ENCODE measurements at regions not wholly inside any gene's neighbourhood (a gene's known extent, or its start where the extent isn't known, plus 50 kb on each side); places are given as distances from the start of the nearest gene placed in this dataset.

DNA sequence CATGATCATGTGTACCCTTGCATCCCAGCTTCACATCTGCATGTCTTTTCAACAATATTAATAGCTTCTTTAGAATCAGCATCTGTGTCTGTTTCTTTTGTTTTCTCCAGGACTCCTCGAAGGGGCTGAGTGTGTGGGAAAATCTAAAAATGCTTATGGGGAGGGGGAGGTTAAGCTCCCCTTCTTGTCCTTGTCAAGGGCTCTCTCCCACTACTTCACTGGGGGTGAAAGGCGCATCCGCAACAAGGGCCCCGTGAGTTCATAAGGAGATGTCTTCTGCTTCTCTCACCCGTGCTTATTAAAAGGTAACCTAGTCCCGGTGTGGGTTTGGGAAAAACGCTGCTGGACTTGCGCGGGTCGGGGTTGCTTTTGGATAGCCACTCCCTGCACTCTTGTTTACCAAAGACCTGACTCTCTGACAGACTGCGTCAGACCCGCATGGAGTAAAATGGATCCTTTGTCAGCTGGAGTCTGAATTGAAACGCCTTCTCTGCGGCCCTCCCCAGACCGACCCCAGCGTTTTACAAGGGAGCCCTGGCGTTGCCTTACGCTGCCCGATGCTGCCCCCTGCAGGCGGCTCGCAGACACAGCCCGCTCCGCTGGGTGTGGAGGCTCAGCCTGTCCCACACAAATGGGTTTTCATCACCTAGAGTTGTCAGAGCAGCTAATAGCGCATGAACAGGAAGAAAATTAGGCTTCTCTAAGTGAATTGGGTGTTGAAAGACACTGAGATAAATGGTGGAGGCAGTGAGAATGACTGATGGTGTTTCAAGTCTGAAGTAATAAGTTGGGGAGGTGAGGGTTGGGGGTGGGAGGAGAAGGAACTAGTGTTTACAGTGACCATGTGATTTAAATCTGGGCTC, 53.8 kb downstream of the IER5 start (continued):
- TF ChIP-seq KLF7 (tag by site-specific recombination; IDR thresholded peaks at IDR 0.05; ENCODE audit: borderline replicate concordance) = no peak

DNA sequence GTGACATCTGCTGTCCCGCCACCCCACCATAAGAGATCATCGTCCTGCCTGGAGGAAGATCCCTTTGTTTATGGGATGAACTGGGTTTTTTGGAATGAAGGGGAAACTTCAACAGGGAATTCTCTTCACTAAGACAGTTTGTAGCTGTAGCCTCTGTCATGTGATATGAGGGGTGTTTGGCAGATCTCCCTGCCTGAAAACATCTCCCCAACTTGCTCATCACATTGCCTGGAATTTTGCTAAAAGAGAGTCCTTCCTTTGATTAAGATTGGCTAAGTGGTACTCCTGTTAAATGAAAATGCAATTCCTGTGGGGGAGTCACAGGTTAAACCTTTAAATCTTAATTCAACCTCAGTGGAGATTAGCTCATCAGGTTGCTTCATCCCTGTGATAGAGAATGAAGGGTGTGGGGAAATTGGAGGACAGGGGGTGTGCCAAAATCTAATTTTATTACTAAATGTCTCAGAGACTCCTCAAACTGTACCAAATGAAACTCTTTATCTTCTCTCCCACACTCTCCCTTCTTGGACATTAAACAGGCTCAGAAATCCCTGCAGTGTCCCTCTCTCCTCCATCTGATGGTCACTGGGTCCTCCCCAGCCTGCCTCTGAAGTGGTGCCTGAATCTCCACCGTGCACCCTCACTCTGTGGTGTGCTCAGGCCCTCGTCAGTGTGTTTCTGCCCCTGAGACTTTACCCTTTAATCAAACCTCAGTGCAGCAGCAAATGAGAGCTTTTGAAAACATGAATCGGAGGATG, 54.8 kb downstream of the IER5 start:
- H3K4me3 ChIP-seq (ENCODE audit: low read depth, low read length) = no peak overlapping the region
- no peaks in the 10 kb centered on the region for H3K4me1 ChIP-seq (ENCODE audit: control insufficient read depth, insufficient read depth, low read length)
- ChIA-PET POLR2A (interaction anchor here (0.6 to 12.2 kb wide), 6 partner anchors 10 to 262 kb away, joined by 3 to 163 read pairs (median 4); partner anchors contain the start of gene IER5), CTCF (interaction anchor here (0.6 to 6.4 kb wide), 35 partner anchors 9 to 628 kb away, joined by 3 to 106 read pairs (median 4); no protein-coding TSS in a partner anchor)
- H3K27ac ChIP-seq (ENCODE audit: extremely low read depth, low read depth, low read length) = no peak overlapping the region
- no peaks in the 10 kb centered on the region for H3K9me3 ChIP-seq (ENCODE audit: control insufficient read depth, insufficient read depth, low read depth, low read length)
- H3K36me3 ChIP-seq (ENCODE audit: control insufficient read depth in 2 of 2, insufficient read depth in 1 of 2, low read length in 2 of 2) = no peaks in the 10 kb centered on the region
- TF ChIP-seq ZNF121 (tag by site-specific recombination; IDR thresholded peaks at IDR 0.05) = no peak
- TF ChIP-seq ZNF335 (tag by site-specific recombination; conservative IDR thresholded peaks at IDR 0.05) = peak; percentile 36; the same call in 1 of the 2 replicates
- peak; percentile 92 for TF ChIP-seq PRDM10 (tag by site-specific recombination; IDR thresholded peaks at IDR 0.05)

DNA sequence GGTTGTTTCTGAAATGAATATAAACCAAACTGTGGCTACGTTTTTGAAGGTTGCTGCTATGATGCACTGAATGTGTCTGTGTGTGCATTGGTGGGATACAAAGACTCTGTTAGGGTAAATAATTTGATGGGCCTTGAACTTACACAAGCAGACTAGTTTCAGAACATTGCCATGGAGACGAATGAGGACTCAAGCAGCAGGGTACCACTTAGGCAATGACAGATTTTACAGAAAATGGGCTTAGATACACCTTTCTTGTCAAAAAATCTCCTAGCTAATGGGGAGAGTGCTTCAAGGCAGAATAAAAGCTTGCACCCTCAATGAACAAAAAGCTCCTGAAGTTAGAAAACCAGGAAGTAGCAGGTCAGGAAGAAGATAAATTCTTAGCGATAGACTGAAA, 55.7 kb downstream of the IER5 start:
- ChIA-PET POLR2A (interaction anchor here (1.1 to 12.2 kb wide), 2 partner anchors 53 to 60 kb away, joined by 5 to 163 read pairs; partner anchors contain the start of gene IER5), CTCF (interaction anchor here (0.6 to 6.4 kb wide), 13 partner anchors 8 to 749 kb away, joined by 3 to 106 read pairs (median 5); no protein-coding TSS in a partner anchor)
- Histone ChIP-seq H3K36me3 (ENCODE audit: control insufficient read depth in 2 of 2, insufficient read depth in 1 of 2, low read length in 2 of 2) (no peaks in the 10 kb centered on the region), H3K27ac (ENCODE audit: extremely low read depth, low read depth, low read length) (no peak overlapping the region), H3K4me1 (ENCODE audit: control insufficient read depth, insufficient read depth, low read length) (no peaks in the 10 kb centered on the region), H3K9me3 (ENCODE audit: control insufficient read depth, insufficient read depth, low read depth, low read length) (no peaks in the 10 kb centered on the region), H3K4me3 (ENCODE audit: low read depth, low read length) (no peak overlapping the region)
- no peak for TF ChIP-seq GLIS2 (tag by site-specific recombination; IDR thresholded peaks at IDR 0.05)
- TF ChIP-seq, protein P1, sequence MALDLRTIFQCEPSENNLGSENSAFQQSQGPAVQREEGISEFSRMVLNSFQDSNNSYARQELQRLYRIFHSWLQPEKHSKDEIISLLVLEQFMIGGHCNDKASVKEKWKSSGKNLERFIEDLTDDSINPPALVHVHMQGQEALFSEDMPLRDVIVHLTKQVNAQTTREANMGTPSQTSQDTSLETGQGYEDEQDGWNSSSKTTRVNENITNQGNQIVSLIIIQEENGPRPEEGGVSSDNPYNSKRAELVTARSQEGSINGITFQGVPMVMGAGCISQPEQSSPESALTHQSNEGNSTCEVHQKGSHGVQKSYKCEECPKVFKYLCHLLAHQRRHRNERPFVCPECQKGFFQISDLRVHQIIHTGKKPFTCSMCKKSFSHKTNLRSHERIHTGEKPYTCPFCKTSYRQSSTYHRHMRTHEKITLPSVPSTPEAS (tag by site-specific recombination; IDR thresholded peaks at IDR 0.05) = no peak
- TF ChIP-seq ZSCAN18 (tag by site-specific recombination; IDR thresholded peaks at IDR 0.05) = no peak
- TF ChIP-seq OSR2 (tag by site-specific recombination; IDR thresholded peaks at IDR 0.05) = no peak
- no peak for TF ChIP-seq ZNF121 (tag by site-specific recombination; IDR thresholded peaks at IDR 0.05)
- no peak for TF ChIP-seq ZNF302 (tag by site-specific recombination; IDR thresholded peaks at IDR 0.05; ENCODE audit: low read depth)
- TF ChIP-seq ZBTB48 (tag by site-specific recombination; IDR thresholded peaks at IDR 0.05) = no peak
- TF ChIP-seq ZNF501 (tag by site-specific recombination; IDR thresholded peaks at IDR 0.05) = no peak
- TF ChIP-seq ZNF354C (tag by site-specific recombination; IDR thresholded peaks at IDR 0.05; ENCODE audit: borderline replicate concordance, low read depth) = no peak
- no peak for TF ChIP-seq AEBP2 (tag by site-specific recombination; IDR thresholded peaks at IDR 0.05; ENCODE audit: borderline replicate concordance)
- TF ChIP-seq ZIC2 (tag by site-specific recombination; IDR thresholded peaks at IDR 0.05) = no peak
- TF ChIP-seq HIC1 (tag by site-specific recombination; IDR thresholded peaks at IDR 0.05) = no peak
- no peak for TF ChIP-seq ZNF777 (tag by site-specific recombination; IDR thresholded peaks at IDR 0.05; ENCODE audit: borderline replicate concordance)
- no peak for TF ChIP-seq ZNF16 (tag by site-specific recombination; IDR thresholded peaks at IDR 0.05; ENCODE audit: low read depth)
